Hematopoietic multipotent progenitor cell treated with erythropoietin and hydrocortisone succinate and interleukin-3 and kit ligand, for 15 days (in vitro differentiated cells): ENCODE measurements at regions not wholly inside any gene's neighbourhood (a gene's known extent, or its start where the extent isn't known, plus 50 kb on each side); places are given as distances from the start of the nearest gene placed in this dataset.

Experiments used
- DNase-seq: peaks from one replicate; pipeline ENCODE4 v3.0.0-alpha.2; 2015; ENCODE audit warnings: low spot score

DNA sequence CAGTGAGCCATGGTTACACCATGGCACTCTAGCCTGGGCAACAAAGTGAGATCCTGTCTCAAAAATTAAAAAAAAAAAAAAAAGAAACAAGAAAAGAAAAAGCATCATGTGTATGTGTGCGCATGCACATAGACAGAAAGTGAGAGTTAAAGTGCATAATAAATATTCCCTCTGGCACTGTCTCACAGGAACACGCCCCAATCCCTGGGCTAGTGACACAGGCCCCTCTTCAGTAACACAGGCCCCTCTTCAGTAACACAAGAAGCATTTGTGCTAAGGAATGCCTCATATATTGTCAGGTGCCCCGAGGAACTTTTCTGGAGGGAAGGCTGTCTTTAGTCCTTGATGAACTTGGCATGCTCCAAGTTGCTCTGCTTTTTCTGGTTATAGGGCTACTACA is 57.5 kb downstream of the RPL27A start:
- no peak for DNase-seq

DNA sequence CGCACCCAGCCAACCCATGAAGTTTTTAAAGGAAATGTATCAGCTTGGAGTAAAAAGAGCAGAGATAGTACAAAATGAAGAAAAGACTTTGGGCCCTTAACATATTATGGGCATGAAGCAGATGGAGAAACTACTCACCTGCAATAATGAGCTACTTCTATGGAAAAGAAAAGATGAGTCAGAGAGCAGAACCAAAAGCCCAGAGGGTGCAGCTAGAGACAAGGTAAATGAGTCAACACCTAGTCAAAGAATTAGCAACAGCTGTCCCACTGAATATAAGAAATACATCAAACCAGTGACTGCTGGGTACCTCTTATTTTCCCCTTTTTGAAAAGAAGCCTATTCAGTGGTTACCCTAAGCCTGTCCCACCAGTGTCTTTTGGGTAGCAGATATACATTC is 61.8 kb downstream of the RPL27A start:
- DNase-seq, result no peak

DNA sequence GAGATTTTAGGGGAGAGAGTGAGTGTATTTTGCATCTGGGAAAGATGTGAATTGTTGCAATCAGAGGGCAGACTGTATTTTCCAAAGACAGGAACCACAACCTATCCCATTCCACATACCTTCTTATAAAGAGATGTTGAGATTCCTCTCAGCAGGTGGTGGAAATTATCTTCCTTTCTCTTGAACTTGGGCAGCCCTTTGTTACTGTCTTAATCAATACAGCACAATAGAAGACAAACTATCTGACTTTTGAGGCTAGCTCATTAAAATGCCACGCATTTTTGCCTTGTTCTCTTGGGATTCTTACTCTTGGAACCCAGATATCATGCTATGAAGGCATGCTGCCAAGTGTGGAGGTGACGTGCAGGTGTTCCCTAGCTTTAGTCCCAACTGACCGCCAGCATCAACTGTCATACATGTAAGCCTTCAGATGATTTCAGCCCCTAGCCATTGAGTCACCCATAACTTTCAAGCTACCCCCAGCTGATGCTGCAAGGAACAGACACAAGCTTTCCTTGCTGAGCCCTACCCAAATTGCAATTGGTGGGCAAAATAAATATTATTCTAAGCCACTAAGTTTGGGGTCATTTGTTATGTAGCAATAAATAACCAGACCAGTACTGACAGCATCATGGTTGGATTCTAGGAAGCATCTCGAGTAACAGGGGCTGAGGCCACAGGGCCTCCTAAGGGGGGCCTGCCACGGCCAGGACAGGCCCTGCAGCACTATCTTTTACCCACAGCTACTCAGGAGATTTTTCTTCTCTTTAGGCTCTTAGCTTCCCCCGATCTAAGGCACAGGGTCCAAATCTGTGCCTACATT is 63.0 kb downstream of the RPL27A start:
- no peak for DNase-seq

DNA sequence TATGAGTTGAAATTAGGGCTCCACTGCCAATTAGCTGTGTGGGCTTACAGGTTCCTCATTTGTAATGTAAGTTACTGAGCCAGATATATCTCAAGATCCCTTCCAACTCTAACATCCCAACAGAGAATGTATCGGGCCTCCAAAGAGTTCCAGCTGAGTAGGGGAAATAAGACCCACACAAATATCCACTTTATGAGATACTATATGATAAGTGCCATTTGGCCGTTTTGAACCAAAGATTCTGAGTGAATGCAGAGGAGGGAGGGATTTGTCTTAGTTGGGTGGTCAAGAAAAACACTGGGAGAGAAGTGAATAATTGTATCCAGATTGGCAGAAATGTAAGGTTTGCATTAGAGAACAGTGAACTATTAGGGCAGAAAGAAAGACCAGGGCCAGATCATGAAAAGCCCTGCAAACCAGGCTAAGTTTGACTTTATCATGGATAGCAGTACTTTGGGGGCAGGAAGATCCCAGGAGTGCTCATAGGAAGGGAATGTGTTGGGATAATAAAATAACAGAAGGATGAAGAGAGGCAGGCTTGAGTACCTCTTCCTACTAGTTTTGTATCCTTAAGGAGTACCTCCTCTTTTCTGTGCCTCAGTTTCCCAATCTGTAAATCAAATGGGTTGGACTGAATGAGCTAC is 63.9 kb downstream of the RPL27A start:
- no peak for DNase-seq

DNA sequence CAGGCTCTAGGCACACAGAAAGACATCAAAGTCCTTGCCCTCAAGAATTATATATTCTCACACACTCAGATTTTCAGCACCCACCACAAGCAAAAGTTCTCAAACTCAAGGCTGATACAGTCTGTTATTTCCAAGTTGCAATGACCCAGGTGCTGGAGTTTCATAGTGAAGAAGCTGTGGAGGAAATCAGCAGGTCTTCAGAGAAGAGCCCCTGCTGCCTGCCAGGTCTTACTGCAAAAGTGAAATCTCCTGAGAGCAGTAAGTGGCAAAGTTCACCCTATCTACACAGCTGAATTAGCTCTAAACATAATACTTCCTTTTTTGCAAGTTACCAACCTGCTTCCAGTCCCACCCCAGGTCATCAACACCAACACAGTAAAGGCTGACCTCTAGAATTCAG is 64.6 kb downstream of the RPL27A start:
- no peak for DNase-seq

DNA sequence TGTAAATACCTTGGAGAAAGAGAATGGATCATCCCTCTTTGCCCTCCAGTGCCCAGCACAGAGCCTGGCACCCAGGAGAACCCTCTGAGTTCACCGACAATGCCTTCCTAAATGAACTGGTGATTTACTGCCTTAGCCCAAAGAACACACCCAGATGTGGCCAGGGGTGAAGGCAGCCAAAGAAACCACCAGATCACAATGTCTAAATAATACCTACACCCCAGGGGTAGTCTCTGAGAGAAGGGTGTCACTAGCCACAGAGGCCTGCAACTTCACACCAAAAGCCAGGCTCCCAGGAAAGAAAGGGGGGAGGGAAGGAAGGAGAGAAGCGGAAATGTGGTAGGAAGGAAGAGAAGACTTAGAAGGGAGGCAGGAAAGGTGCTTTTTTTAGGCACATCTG is 65.7 kb downstream of the RPL27A start:
- DNase-seq, result no peak

DNA sequence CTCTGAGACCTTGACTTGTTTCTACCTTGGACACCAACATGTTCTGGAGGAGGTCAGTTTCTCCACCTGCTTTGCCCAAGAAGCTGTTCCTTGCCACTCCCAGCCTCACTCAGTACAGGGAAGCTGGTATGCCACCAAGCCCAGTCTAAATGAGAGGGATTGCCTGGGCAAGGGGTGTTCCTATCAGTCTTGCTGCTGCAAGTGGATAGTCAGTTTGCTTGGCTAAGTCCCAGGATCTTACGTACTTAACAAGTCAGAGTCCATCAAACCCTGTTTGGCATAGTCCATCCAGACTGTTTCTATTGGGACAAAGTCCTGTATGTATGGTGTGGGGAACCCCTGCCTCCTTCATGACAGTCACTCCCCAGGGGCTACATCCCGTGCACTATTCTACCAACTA is 66.6 kb downstream of the RPL27A start:
- DNase-seq, result no peak

DNA sequence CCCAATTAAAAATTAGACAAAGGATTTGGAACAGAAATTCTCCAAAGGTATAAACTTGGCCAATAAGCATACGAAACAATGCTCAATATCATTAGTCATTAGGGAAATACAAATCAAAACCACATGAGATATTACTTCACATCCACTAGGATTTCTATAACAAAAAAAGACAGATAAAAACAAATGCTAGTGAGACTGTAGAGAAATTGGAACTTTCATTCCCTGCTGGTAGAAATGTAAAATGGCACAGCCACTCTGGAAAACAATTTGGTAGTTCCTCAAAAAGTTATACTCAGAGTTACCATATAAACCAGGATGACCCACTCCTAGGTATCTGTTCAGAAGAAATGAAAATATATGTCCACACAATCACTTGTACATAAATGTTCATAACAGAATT is 71.6 kb downstream of the RPL27A start:
- DNase-seq, result no peak

DNA sequence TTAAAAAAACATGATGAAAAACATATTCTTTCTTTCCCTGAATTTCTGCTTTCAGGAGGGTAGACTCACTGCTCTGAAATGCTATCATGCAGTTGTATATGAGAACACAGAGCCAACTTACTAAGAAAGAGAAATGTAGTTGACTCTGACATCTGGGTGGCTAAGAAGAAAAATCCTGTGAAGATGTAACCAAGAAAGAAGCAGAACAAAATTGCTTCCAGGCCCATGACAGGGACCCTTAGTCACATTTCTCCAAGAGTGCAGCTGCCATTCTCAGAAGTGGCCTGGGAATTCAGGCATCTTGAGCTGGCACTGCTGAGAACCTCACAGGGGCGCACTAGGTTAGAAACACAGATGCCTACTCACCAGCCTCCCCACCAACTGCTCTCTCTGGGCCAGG is 73.6 kb downstream of the RPL27A start:
- DNase-seq, result no peak

DNA sequence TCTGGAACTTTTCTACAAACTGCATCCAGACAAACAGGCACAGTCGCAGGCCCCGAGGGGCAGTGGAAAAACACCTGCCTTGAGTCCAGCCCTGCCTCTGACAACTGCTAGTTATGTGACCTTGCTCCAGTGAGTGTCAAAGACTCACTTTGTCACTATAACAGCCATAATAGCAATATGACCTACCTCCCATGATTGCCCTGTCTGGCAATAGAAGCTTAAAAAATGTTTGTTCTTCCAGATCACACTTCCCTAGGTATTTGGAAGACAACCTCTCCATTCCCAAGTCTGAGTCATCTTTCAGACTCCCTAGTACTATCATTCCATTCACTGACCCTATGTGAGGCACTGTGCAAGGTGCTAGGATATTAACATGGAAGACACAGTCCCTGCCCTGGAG is 74.5 kb downstream of the RPL27A start:
- no peak for DNase-seq

DNA sequence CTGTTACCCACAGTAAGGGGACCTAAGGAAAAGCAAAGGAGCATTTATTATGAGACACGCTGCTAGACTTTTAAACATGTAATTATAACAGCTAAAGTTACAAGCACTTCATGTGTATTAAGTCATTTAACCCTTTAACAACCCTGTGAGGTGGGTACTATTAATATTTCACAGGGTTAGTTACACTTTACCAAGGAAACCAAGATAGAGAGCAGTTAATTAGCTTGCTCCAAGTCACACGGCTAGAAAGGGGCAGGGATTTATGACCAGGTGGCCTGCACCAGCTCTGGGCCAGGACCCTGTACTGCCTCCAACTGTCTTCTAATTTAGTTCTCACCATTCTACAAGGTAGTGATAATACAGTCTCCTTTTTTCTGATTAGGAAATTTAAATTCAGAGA is 74.9 kb downstream of the RPL27A start:
- DNase-seq, result no peak

DNA sequence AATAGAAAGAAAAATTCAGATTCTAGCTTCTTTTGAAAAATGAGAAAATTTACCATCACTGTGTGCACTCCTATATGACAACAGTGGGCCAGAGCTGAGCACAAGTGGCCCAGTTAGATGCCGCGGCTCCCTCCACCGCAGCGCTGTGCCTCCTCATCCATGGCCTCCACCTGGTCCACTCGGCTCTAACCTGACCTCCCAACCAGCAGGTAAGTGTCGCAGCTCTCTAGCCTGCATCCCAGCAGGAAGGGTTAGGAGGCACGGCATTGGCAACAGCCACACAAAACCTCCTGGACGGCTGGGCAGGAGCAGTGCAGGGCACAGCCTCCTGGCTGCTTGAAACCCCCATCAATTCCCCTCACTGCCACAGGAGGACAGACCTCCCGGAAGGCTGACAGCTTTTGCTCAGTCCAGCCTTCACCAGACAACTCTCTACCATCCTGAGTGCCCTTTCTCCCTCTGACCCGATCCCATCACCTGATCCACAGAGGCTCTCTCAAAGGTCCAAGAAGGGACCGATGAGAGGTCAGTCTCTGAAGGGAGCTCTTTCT is 76.1 kb downstream of the RPL27A start:
- DNase-seq, result no peak

DNA sequence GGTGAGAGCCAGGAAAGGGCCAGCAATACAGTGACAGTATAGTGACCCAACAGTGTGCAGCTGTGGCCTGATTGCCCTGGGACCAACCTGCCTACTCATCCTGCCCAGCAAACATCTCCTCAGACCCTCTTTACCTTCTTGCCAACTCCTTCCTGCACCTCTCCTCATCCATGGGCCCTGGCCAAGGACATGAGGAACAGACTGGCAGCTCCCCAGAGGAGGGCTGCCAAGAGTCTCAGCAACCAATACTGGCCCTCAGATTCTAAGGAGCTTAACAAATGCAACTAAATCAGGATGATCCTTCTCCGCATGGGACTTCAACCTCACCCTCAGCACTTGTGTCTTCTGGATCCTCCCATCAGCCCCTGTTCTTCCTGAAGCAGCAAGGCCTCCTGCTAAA is 77.0 kb downstream of the RPL27A start:
- DNase-seq, result no peak

DNA sequence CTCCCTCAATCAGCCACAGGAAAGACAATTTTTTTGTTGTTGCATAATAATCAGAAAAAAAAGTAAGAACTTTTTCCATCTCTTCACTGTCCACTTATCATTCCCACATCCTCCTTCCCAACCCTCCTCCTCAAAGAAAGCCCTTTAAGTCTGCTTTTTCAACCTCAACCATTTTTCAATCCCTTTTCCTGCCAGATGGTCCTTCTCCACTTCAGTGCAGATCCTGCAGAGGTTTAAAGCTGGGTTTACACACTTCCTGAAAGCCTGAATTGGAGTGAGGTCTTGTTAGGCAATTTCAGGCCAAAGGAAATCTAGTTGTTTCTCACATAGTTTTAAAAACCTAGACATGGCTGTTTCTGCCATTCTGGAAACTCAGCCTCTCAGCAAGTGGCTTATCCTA is 78.3 kb downstream of the RPL27A start:
- DNase-seq, result no peak

DNA sequence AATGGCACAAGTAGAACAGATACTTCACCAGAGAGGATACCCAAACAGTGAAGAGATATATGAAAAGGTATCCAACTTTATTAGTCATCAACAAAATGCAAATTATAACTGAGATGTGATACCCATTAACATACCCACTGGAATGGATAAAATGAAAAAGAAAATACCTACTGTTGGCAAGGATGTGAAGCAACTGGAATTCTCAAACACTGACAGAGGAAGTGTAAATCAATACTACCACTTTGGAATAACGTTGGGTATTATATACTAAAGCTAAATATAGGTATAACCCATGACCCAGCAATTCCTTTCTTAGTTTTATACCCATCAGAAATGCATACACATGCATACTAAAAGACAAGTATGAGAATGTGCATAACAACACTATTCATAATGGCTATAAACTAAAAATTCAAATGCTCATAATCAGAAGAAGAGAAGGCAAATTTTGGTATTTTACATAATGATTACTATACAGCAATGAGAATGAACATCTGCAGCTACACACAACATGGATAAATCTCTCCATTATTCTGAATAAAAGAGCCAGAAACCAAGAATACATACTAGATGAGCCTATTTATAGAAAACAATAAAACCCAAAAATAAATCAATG is 80.6 kb downstream of the RPL27A start:
- no peak for DNase-seq

DNA sequence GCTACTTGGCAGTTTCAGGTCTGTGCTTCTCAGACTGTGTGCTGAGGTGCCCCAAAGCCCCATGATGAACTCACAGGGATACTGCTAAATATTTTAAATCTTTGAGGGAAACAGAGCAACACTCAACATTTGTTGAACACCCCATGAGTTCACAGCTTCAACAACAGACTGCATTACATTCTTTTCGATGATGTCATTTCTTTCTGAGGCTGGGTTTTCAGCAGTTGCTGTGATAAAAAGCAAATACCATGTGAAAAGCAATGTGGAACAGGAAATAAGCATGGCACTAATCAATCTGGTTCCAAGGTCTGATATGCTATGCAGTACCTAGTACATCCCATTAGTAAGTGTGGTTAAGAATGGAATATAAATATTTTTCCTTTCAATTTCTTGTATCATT is 82.7 kb downstream of the RPL27A start:
- no peak for DNase-seq

DNA sequence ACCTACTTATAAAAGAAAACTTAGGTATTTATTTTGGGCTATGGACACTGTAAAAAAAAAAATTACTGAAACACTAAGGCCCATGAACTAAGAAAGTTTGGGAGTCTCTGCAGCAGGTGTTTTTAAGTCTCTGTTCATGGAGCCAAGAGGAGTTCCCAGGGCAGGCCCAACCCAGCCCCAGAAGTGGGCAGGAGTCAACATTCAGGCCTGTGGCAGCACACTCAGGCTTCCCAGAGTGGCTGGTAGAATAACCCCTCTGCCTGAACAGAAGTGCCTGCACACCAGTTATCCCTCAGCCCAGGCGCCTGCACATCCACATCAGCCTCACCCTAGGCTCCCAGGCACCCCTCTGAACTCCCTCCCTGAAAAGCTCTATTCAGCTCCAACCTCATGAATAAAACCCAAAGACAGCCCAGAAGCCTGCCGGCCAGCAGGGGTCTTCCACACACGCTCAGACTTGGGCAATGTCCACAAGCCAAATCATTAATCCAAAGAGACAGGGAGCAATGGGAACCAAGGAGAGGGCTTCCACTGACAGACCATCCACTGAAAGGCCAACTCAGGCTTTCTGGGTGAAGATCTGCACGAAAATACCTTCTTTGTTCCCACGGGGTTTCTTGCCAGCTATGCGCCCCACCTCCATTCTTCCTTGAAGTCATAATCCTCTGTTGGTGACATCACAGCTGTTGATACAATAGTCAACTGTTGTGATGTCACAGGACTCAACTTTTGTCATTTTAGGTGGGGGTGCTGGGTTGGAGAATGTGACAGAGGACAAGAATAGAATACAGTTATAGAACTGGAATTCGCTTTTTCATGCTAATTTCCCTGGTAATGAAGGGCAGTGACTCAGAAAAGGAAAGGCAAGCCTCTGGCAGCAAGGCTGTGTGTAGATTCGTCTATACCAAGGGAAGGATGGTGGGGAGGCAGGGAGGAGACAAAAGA is 83.7 kb downstream of the RPL27A start:
- no peak for DNase-seq

DNA sequence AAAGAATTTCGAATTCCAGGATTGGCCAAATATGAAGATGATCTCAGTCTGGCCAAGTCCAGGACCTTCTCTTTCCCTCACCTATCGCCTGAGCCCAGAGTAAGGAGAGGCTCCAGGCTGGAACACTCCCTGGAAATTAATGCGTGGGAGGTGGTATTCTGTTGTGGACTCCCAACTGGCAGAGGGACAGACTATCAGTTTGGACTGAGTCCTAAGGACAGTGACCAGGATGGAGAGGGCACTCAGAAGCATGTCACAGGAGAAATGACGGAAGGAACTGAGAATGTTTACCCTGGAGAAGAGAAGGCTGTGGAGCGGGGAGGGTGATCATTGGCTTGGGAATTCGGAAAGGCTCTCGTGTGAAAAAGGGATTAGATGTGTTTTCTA is 84.4 kb downstream of the RPL27A start:
- no peak for DNase-seq

DNA sequence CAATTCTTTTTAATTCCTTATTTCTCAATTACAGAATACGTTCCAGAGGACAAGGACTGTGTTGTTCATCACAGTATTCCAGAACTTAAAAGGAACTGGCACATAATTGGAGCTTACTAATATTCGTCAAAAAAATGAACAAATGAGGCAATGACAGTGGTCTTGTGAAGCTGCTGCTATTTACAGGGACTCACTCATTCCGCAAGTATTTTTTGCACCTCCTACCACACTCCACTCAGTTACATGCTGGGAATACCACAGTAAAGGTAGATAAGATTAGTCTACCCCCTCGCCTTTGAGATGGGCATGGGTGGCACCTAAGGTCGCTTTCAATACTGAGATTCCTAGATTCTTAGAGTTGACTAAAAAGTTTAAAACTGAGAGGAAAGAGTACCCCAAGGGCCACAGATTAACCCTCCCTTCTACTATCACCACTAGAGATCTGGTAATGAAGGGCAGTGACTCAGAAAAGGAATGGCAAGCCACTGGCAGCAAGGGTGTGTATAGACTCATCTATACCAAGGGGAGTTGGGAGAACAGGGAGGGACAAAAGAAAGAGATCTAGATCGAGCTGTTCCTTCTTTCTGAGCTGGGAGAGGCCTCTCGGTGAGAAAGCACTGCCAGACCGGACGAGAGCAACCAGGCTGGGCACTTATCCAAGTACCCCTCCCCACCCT is 85.0 kb downstream of the RPL27A start:
- DNase-seq, result peak; percentile 58

DNA sequence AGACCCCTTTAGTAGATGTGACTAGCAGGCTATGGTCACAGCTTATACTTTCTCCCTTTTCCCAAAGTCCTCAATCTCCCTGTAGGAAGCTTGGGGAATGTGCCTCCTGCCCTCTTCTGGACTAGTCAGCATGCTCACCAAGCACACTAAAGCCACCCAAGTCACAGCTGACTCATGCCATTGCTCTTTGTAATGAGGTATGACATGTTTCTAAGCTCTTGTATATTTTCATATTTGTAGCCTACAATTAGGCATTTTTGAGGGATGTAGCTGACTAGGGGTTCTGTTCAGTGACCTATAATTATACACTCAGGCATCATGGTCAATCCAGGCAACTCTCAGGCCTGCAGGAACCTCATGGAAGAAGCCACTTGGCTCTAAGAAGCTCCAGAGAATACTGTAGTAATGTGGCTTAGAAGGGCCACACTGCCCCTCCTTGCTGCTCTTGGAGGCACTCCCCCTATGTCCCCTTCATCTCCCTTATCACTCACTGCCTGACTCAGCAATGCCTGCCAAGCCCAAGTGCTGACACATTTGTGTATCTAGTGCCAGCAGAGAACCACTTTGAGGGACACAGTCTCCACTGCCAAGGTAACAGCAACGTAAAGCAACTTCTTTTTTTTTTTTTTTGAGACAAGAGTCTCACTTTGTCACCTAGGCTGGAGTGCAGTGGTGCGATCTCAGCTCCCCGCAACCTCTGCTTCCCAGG is 86.2 kb downstream of the RPL27A start:
- peak; percentile 97 for DNase-seq
